Stimulated activated CD8-positive, alpha-beta memory T cell treated with anti-CD3 and anti-CD28 coated beads, Interleukin-7, amount 100 ng/mL, for 1 hour (primary cell): ENCODE measurements at regions not wholly inside any gene's neighbourhood (a gene's known extent, or its start where the extent isn't known, plus 50 kb on each side); places are given as distances from the start of the nearest gene placed in this dataset.

ENCODE experiments used
- DNase-seq, 2 donors: peaks; one replicate each; pipeline ENCODE4 v3.0.0-alpha.2; 2020; ENCODE audit warnings: low read depth in 2 of 2

DNA sequence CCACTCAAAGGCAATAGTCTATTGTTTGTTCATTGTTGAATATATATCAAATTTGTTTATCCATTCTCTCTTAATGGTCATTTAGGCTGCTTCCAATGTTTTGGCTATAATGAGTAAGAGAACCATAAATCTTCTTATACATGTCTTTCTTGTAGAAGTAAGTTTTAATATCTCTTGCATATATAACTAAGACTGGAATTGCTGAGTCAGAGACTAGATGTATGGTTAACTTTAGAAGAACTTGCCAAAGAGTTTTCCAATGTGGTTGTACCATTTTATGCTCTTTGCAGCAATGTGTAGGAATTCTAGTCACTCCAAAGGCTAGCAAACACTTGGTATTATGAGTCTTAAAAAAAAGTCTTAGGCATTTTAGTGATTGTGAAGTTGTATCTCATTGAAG, 610.0 kb upstream of the GCFC2 start:
- no peak for DNase-seq

GRCh38 chr2:76318848-76319360, 608.2 kb upstream of the GCFC2 start:
- no peak for DNase-seq

GRCh38 chr2:76316691-76317090, 606.0 kb upstream of the GCFC2 start:
- DNase-seq = no peak

DNA sequence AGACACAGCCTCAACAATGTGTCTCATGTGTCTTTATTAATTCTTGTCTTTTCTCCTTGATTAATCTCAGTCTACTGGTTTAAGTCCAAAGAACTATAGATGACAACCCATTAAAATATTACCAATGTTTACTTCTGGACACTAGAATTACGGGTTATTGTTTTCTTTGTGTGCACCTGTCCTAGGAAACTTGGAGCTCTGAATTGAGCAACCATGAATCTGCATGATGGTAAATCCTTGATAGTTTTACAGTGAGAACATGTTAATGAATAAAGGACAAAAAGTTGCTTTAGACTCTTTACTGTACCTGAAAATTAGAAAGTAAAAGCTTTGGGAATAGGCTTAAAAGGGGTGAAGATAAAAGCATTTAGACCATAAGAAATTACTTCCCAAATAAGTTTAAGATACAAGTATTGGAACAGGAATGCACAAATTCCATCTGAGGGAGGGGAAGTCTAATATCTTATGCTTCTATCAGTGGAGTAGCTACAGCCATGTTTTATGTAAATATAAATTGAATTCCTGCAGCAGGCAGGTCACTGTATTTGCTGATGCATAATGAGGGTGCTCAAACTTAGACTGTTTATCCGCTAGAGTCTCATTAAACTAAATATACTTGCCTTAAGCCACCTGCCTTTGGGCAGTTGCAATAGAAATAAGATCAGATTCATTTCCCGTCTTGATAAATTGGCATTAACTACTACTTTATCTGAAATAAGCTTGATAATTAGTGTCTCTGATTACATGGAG, 603.7 kb upstream of the GCFC2 start:
- no peak for DNase-seq

GRCh38 chr2:76312236-76312635, 601.5 kb upstream of the GCFC2 start:
- DNase-seq = no peak

DNA sequence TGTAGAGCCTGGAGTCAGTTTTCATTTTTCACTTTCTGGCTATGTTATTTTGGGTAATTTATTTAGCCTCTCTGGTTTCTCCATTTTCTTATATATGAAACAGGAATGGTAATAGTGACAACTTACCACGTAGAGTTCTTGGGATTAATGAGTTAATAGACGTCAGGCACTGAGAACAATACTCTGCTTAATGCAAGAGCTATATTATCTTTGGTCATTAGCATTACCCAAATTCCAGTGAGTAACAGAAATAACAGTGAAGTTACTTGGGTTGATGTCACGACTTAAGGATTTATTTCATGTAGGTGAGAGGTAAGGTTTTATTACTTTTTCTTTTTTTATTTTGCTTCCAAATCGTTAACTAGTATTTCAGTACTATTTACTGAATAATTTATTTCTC, 601.0 kb upstream of the GCFC2 start:
- DNase-seq = no peak

- DNase-seq = no peak
These were observed 600.3 kb upstream of the GCFC2 start for GRCh38 chr2:76310894-76311633.

DNA sequence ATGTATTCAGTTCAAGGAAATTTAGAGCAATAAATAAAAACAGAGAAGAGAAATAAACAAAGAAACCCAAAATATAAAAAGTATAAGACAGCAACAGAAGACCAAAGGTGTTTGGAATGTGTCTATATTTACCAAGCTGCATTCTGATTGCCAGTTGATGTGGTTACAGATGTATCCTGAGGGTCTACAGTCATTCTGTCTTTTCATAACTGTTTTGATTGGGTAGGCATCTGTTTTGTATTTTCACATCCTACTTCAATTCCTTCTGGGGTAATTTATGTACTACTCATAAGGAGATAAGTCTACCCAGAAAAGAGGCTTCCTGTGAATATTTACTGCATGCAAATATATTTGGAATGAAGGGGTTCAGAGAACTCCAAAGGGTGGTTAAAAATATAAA, 596.8 kb upstream of the GCFC2 start:
- DNase-seq = no peak

GRCh38 chr2:76298041-76298440, 587.3 kb upstream of the GCFC2 start:
- no peak for DNase-seq

DNA sequence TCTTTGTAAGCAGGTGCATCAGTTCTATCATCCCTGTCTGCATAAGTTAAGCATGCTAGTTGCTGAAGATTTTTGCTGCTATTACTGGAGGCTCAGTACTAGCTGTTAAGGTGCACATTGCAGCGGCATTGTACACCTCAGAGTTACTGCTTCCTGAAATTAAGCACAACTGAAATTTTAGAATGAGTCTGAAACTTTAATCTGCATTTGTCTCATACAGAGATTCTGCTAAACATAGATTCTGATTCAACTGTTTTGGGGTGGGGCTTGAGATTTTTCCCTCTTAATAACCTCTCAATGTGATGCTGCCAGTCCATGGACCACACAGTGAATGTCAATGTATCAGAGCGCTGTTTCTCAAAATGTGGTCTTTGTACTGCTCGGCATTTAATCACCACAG, 585.7 kb upstream of the GCFC2 start:
- no peak for DNase-seq

DNA sequence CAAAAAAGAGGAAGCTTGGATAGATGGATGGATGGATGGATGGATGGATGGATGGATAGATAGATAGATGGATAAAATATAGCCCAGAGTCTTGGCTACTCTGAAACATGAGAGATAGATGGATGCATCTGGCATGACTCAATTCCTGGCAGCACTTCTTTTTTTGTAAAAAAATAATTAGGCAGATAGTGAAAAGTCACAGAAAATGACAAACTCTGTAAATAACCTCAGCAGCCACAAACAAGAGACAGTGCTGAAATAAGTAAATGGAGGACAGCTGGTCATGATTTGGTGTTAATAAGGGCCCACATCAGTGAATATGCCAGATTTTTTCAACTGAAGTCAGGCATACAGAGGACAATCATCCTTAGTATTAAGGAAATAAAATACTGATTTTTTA, 585.0 kb upstream of the GCFC2 start:
- DNase-seq = no peak

DNA sequence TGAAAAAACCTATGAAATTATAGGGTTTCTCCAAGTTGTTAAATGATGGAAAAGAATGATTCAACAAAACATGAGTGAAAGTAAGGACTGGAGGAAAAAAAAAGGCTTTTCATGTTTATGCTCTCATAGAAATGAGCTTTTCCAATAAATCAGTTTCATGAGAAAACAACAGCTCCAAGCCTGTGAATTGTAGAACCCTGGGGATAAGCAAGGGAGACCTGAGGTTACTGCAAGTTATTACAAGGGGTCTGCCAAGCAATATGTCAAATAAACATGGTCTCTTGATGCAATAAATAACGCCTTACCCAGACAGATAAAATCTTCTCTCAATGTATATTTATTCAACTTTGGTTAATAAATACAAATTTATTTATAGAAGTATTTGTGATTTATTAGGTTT, 577.9 kb upstream of the GCFC2 start:
- DNase-seq = no peak

DNA sequence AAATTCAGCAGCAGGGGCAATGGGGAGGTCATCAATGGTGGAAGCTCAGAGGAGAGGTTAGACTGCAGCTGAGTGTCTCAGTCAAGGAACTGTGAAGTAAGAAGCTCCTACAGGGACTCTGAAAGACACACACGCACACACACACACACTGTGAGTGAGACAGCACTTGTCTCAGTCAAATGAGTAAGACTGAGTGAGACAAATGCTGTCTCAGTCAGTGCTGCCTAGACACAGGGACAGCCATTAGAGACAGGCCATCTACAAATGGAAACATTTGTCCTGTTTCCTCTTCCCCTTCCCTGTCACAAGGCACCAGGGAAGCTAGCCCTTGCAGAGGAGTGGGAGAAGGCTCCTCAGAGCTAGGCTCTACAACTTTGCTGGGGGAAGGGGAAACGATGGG, 577.4 kb upstream of the GCFC2 start:
- no peak for DNase-seq

DNA sequence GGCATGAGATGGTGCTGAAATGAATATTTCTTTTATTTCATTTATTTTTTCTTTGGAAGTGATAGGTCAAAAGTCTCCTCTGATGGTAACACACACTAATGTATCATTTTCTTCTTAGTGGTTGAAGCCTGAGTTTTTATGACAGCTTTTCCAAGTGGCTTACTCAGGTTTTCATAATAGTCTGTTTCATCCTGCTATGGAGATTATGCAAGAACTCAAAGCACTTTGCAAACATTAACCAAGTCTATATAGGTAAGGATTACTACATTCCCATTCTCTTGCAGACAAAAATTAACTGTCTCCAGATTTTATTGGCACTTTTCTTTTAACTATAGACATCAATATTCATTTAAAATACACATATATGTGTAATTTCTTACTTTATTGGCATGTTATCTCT, 572.6 kb upstream of the GCFC2 start:
- no peak for DNase-seq

- no peak for DNase-seq
These were observed 570.6 kb upstream of the GCFC2 start for GRCh38 chr2:76281156-76281841.

DNA sequence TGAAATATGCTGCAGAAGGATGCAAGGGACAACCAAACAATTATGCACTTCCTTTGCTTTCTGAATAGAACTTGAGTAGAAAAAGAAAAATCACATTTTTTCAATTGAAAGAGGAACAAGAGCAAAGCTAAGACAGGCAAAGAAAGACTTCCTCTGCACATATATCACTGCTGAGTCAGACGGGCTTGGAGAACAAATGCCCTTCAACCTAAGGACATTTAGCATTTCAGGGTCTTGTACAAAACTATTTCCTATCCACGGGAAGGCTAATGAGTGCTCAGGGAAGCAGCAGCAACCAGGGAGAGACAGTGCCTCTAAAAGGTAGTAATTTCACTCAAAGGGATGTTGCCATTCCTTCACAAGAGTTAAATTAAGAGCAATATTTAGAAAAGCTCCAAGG, 570.0 kb upstream of the GCFC2 start:
- no peak for DNase-seq

GRCh38 chr2:76279142-76279541, 568.4 kb upstream of the GCFC2 start:
- DNase-seq = no peak

- DNase-seq = no peak
These were observed 565.1 kb upstream of the GCFC2 start for GRCh38 chr2:76275788-76276187.

DNA sequence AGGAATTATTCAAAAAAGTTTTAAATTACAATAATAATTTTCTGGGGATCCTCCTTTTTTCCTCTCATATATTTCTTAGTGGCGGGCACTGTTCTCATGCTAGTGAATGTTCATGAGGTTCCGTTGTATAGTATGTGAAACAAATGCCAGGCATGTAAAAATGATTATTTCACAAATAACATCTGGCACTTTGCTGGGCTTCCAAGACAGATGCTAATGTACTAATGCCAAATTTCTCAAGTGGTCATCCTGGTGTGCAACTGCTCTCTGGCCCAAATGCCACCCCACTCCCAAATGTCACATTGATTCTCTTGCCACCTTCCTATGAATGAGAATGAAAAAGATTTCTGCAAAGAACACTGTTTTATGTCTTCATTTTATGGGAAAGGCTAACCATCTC, 564.0 kb upstream of the GCFC2 start:
- DNase-seq = no peak

- no peak for DNase-seq
These were observed 563.4 kb upstream of the GCFC2 start for GRCh38 chr2:76274160-76274559.

DNA sequence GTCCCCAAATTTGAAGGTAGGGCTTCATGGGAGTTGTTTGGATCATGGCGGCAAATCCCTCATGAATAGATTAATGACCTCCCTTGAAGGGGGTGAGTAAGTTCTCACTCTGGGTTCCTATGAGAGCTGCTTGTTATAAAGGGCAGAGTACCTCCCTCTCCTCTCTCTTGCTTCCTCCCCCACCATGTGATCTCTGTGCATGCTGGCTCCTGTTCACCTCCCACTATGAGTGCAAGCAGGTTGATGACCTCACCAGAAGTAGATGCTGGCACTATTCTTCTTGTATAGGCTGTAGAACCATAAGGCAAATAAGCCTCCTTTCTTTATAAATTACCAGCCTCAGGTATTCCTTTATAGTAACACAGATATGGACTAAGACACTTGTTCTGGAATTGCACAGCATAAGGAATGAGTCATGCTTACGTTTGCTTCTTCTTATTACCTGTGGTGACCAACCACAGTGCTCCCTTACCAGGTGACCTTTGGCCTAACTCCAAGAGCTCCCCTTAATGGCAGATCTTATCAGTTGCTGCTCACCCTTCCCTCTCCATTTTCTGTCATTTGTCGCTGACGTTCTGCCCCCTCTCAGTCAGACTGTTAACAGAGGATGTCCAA, 559.5 kb upstream of the GCFC2 start:
- DNase-seq = no peak

GRCh38 chr2:76268902-76269620, 558.3 kb upstream of the GCFC2 start:
- no peak for DNase-seq
